ENCODE measurements at regions not wholly inside any gene's neighbourhood (a gene's known extent, or its start where the extent isn't known, plus 50 kb on each side); places are given as distances from the start of the nearest gene placed in this dataset.

DNA sequence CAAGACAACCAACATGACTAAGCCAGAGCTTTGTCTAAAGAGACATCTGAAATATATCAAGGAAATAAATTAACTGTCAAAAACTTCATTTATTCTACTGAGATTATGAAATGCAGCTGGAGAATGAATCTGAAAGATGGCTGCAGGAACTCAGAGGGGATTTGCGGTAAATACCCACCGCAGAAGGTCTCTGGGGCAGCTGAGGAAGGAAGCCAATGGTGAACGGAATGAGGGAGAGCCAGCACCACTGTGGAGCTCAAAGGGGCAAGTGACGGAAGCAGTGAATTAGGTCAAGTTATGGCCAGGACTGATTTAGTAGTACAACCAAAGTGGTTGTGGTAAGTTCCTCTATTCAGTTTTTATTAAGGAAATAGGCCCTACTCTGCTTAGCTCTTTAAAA, 215.3 kb upstream of the GLI3 start:
- no peaks in the 10 kb centered on the region for H3K36me3 ChIP-seq (ENCODE audit: control insufficient read depth, insufficient read depth, low read length)
- no peaks in the 10 kb centered on the region for H3K9me3 ChIP-seq (ENCODE audit: control insufficient read depth, insufficient read depth, low read length)
- no peaks in the 10 kb centered on the region for H3K4me1 ChIP-seq (ENCODE audit: control insufficient read depth, insufficient read depth, low read length)
- no peak overlapping the region for H3K9ac ChIP-seq (ENCODE audit: low read depth, low read length)
- H3K4me3 ChIP-seq (ENCODE audit: low read depth, low read length) = no peak overlapping the region
- no peaks in the 10 kb centered on the region for H3K27me3 ChIP-seq (ENCODE audit: control insufficient read depth, insufficient read depth, low read length)

DNA sequence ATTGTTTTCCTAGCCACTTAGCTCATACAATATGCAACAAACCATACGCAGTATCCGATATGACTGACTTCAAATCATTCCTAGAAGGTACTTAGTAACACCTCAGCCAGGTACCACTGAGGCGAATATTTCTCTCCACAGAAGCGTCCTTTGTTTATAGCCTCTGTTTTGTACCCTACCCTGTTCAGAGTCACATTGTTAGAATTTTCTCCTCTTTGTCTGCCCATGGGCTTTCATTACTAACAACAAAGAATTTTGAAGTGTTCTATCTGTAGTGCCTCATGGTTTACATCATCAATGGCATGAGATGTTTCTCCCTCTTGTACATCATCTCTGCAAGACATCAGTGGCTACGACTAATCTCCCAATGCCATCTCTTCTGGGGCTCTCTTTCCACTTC, 212.4 kb upstream of the GLI3 start:
- H3K9me3 ChIP-seq (ENCODE audit: control insufficient read depth, insufficient read depth, low read length) = no peaks in the 10 kb centered on the region
- H3K4me1 ChIP-seq (ENCODE audit: control insufficient read depth, insufficient read depth, low read length) = no peaks in the 10 kb centered on the region
- H3K9ac ChIP-seq (ENCODE audit: low read depth, low read length) = no peak overlapping the region
- H3K4me3 ChIP-seq (ENCODE audit: low read depth, low read length) = no peak overlapping the region
- no peaks in the 10 kb centered on the region for H3K36me3 ChIP-seq (ENCODE audit: control insufficient read depth, insufficient read depth, low read length)
- no peaks in the 10 kb centered on the region for H3K27me3 ChIP-seq (ENCODE audit: control insufficient read depth, insufficient read depth, low read length)

DNA sequence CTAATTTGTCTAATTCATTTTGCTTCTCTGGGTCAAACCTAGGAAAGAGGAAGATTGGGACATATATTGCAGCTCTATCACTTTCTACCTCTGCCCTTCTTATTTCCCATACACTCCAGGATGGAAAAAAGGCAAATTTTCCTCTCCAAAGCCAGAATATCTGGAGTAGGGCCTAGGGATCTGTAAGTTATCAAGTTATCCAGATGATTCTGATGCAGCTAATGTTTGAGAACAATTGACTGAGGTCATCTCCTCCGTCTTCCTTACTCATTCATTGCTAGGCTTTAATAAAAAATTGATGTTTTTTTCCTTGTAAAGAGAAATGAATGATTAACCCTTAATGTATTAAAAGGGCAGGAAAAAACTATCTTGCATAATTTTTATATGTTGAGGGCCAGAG, 211.9 kb upstream of the GLI3 start:
- no peaks in the 10 kb centered on the region for H3K36me3 ChIP-seq (ENCODE audit: control insufficient read depth, insufficient read depth, low read length)
- H3K4me1 ChIP-seq (ENCODE audit: control insufficient read depth, insufficient read depth, low read length) = no peaks in the 10 kb centered on the region
- no peak overlapping the region for H3K9ac ChIP-seq (ENCODE audit: low read depth, low read length)
- H3K27me3 ChIP-seq (ENCODE audit: control insufficient read depth, insufficient read depth, low read length) = no peaks in the 10 kb centered on the region
- H3K4me3 ChIP-seq (ENCODE audit: low read depth, low read length) = no peak overlapping the region
- no peaks in the 10 kb centered on the region for H3K9me3 ChIP-seq (ENCODE audit: control insufficient read depth, insufficient read depth, low read length)

DNA sequence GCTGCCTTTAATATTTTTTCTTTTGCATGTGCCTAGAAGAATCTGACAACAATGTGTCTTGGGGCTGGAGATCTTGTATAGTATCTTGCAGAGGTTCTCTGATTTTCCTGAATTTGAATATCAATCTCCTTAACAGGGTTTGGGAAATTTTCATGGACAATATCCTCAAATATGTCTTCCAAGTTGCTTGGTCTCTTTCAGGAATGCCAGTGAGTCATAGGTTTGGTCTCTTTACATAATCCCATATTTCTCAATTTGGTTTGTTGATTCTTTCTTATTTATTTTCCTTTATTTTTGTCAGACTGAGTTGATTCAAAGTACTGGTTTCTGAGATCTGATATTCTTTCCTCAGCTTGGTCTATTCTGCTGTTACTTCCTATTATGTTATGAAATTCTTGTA, 208.7 kb upstream of the GLI3 start:
- H3K9ac ChIP-seq (ENCODE audit: low read depth, low read length) = no peak overlapping the region

DNA sequence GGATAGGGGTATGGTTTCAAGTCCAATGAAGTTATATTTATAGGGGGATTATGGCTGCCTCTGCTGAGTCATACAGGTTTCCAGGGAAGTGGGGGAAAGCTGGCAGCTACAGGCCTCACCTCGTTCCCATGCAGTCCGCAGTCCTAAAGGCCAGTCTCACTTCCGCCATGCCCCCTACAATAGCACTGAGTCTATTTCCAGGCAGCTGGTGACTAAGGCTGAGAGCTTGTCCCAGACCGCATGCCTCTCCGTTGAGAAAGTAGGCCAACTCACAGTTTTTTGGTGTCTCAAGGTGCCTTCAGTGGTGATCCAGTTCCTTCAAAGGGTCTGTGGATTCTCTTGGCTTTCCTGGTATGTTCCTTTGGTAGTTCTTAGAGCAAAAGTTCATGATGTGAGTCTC, 203.9 kb upstream of the GLI3 start:
- Histone ChIP-seq H3K4me3 (ENCODE audit: low read depth, low read length) (no peak overlapping the region), H3K36me3 (ENCODE audit: control insufficient read depth, insufficient read depth, low read length) (no peaks in the 10 kb centered on the region), H3K27me3 (ENCODE audit: control insufficient read depth, insufficient read depth, low read length) (no peaks in the 10 kb centered on the region), H3K9ac (ENCODE audit: low read depth, low read length) (no peak overlapping the region), H3K9me3 (ENCODE audit: control insufficient read depth, insufficient read depth, low read length) (no peaks in the 10 kb centered on the region), H3K4me1 (ENCODE audit: control insufficient read depth, insufficient read depth, low read length) (no peaks in the 10 kb centered on the region)

More for the DNA sequence above, 208.7 kb upstream of the GLI3 start:
- H3K4me1 ChIP-seq (ENCODE audit: control insufficient read depth, insufficient read depth, low read length) = no peaks in the 10 kb centered on the region
- no peak overlapping the region for H3K4me3 ChIP-seq (ENCODE audit: low read depth, low read length)
- H3K9me3 ChIP-seq (ENCODE audit: control insufficient read depth, insufficient read depth, low read length) = no peaks in the 10 kb centered on the region
- no peaks in the 10 kb centered on the region for H3K36me3 ChIP-seq (ENCODE audit: control insufficient read depth, insufficient read depth, low read length)
- no peaks in the 10 kb centered on the region for H3K27me3 ChIP-seq (ENCODE audit: control insufficient read depth, insufficient read depth, low read length)

DNA sequence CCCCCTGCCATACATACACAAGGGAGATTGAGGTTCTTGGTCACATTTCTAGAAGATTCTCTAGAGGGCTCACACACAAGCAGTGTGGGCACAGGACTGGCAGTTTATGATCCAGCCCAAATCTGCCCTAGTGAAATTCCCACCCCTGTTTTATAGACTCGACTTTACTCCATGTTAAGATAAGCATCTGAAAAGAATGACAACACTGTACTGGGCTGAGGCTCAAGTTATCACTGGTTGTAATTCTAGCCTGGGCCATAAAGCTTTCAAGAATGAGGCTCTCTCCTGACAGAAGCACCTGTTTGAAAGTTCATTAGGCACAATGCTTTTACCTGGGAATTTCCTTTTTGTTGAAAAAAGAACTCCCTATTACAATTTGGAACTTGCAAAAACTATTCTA, 195.6 kb upstream of the GLI3 start:
- no peaks in the 10 kb centered on the region for H3K27me3 ChIP-seq (ENCODE audit: control insufficient read depth, insufficient read depth, low read length)
- H3K9ac ChIP-seq (ENCODE audit: low read depth, low read length) = no peak overlapping the region
- H3K4me1 ChIP-seq (ENCODE audit: control insufficient read depth, insufficient read depth, low read length) = no peaks in the 10 kb centered on the region
- no peaks in the 10 kb centered on the region for H3K9me3 ChIP-seq (ENCODE audit: control insufficient read depth, insufficient read depth, low read length)
- H3K4me3 ChIP-seq (ENCODE audit: low read depth, low read length) = no peak overlapping the region
- no peaks in the 10 kb centered on the region for H3K36me3 ChIP-seq (ENCODE audit: control insufficient read depth, insufficient read depth, low read length)

DNA sequence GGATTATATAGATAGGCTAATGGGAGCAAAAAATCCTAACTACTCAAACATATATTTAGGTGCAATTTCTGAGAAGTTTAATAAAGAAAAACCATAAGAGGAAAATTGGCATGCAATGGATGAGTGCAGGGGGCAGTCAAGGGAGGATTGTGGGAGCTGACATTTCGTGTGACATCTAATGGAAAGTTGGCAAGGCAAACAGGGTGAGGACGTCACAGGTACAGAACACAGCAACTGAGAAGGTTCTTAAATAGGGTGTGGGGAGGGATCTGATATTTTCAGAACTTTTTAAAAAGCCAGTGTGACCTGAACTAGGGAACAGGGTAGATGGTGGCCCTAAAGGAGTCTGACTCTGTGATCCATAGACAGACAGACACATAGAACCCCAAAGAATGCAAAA, 194.9 kb upstream of the GLI3 start:
- Histone ChIP-seq H3K9me3 (ENCODE audit: control insufficient read depth, insufficient read depth, low read length) (no peaks in the 10 kb centered on the region), H3K36me3 (ENCODE audit: control insufficient read depth, insufficient read depth, low read length) (no peaks in the 10 kb centered on the region), H3K4me1 (ENCODE audit: control insufficient read depth, insufficient read depth, low read length) (no peaks in the 10 kb centered on the region), H3K4me3 (ENCODE audit: low read depth, low read length) (no peak overlapping the region), H3K9ac (ENCODE audit: low read depth, low read length) (no peak overlapping the region), H3K27me3 (ENCODE audit: control insufficient read depth, insufficient read depth, low read length) (no peaks in the 10 kb centered on the region)

DNA sequence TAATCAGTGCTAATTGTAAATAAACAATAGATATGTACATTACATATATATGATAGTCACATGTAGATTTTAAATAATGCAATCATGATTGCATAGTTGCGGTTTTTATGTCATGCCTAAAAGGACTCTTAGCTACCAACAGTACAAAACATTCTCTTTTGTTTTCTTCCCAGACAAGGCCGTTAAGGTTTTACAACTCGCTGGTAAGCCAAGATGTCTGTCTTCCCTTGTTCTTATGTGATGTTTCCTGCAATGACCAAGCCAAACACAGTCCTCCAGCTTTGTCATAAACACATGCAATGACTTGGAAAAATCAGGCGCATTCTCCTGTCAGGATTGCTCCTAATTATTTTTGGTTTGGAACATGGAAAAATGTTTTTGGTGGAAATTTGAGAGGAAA, 192.3 kb upstream of the GLI3 start:
- no peaks in the 10 kb centered on the region for H3K27me3 ChIP-seq (ENCODE audit: control insufficient read depth, insufficient read depth, low read length)
- H3K4me1 ChIP-seq (ENCODE audit: control insufficient read depth, insufficient read depth, low read length) = no peaks in the 10 kb centered on the region
- H3K9ac ChIP-seq (ENCODE audit: low read depth, low read length) = no peak overlapping the region
- H3K9me3 ChIP-seq (ENCODE audit: control insufficient read depth, insufficient read depth, low read length) = no peaks in the 10 kb centered on the region
- H3K4me3 ChIP-seq (ENCODE audit: low read depth, low read length) = no peak overlapping the region
- H3K36me3 ChIP-seq (ENCODE audit: control insufficient read depth, insufficient read depth, low read length) = no peaks in the 10 kb centered on the region

DNA sequence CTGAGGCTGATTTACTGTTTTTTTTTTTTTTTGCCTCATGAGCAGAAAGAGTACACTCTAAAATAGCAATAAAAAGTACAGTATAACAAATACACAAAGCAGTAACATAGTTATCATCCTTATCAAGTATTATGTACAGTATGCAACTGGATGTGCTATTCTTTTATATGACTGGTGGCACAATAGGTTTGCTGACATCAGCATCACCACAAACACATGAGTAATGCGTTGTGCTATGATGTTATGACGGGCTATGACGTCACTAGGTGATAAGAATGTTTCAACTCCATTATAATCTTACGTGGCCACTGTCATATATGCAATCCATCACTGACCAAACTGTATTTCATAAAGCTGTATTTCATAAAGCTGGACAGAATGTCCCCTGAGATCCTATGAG, 189.2 kb upstream of the GLI3 start:
- Histone ChIP-seq H3K27me3 (ENCODE audit: control insufficient read depth, insufficient read depth, low read length) (no peaks in the 10 kb centered on the region), H3K36me3 (ENCODE audit: control insufficient read depth, insufficient read depth, low read length) (no peaks in the 10 kb centered on the region), H3K9ac (ENCODE audit: low read depth, low read length) (no peak overlapping the region), H3K9me3 (ENCODE audit: control insufficient read depth, insufficient read depth, low read length) (no peaks in the 10 kb centered on the region), H3K4me3 (ENCODE audit: low read depth, low read length) (no peak overlapping the region), H3K4me1 (ENCODE audit: control insufficient read depth, insufficient read depth, low read length) (no peaks in the 10 kb centered on the region)

DNA sequence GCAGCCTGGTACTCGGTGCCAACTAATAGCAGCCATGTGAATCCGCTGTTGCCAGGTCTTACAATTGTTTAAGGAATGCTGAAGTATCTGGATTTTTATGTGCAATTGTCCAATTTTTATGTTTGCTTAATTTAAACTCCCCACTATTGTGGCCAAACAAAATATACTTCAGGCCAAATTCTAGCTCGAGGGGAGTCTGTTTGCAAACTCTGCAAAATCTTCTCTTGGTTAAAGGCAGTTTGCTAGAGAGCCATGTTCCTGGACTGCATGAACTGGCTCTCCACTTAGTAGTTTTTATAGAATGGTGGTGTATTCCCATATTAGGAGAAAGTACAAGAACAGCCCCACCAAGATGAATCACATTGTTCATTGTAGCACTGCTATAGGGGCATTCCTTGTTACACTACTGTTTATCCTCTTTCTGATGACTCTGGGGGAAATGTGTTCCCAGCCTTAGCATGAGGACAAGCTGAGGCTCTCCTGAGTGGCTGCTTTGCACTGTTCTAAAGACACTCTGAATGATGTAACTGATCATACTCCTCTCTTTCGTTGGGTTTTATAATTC, 178.0 kb upstream of the GLI3 start:
- H3K4me1 ChIP-seq (ENCODE audit: control insufficient read depth, insufficient read depth, low read length) = no peaks in the 10 kb centered on the region
- no peaks in the 10 kb centered on the region for H3K27me3 ChIP-seq (ENCODE audit: control insufficient read depth, insufficient read depth, low read length)
- no peak overlapping the region for H3K4me3 ChIP-seq (ENCODE audit: low read depth, low read length)
- no peaks in the 10 kb centered on the region for H3K36me3 ChIP-seq (ENCODE audit: control insufficient read depth, insufficient read depth, low read length)
- no peaks in the 10 kb centered on the region for H3K9me3 ChIP-seq (ENCODE audit: control insufficient read depth, insufficient read depth, low read length)
- no peak overlapping the region for H3K9ac ChIP-seq (ENCODE audit: low read depth, low read length)

DNA sequence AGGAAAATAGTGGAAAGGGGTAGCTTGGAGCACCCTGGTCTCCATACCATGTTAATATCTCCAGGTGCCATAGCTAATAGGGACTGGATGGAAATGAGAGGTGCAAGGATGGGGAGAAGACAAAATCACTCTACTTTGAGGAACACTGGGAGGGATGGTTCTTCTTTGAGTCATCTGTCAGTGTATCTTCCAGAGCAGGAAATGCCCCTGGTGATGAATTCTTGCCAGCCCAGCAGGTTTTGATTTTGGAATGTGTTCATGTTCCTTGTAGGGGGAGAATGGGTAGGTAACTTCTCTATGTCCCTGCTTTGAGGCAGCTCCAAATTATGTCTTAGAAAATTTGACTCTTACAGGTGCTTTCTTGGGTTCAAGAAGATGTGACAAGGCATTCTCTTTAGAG, 177.0 kb upstream of the GLI3 start:
- no peak overlapping the region for H3K9ac ChIP-seq (ENCODE audit: low read depth, low read length)
- H3K9me3 ChIP-seq (ENCODE audit: control insufficient read depth, insufficient read depth, low read length) = no peaks in the 10 kb centered on the region
- no peaks in the 10 kb centered on the region for H3K27me3 ChIP-seq (ENCODE audit: control insufficient read depth, insufficient read depth, low read length)
- no peak overlapping the region for H3K4me3 ChIP-seq (ENCODE audit: low read depth, low read length)
- no peaks in the 10 kb centered on the region for H3K36me3 ChIP-seq (ENCODE audit: control insufficient read depth, insufficient read depth, low read length)
- no peaks in the 10 kb centered on the region for H3K4me1 ChIP-seq (ENCODE audit: control insufficient read depth, insufficient read depth, low read length)

DNA sequence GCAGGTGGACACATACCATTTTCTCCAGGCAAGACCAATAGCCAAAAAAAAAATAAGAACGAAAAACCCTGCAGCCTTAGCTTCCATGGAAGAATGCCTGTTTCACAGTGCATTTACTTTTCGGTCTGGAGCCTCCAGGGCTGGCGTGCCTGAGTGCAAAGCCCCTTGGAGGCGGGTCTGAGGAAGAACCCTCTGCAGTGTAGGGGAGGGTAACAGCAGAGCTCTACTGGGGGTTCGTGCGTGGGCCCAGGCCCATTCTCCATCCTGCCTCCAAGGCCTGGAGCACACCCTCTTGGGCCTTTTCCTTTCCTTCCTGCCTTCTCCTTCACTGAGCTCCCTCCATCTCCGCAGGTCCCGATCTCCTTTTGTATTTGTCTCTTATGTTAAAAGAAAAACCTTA, 172.3 kb upstream of the GLI3 start:
- no peaks in the 10 kb centered on the region for H3K9me3 ChIP-seq (ENCODE audit: control insufficient read depth, insufficient read depth, low read length)
- no peaks in the 10 kb centered on the region for H3K27me3 ChIP-seq (ENCODE audit: control insufficient read depth, insufficient read depth, low read length)
- no peaks in the 10 kb centered on the region for H3K4me1 ChIP-seq (ENCODE audit: control insufficient read depth, insufficient read depth, low read length)

DNA sequence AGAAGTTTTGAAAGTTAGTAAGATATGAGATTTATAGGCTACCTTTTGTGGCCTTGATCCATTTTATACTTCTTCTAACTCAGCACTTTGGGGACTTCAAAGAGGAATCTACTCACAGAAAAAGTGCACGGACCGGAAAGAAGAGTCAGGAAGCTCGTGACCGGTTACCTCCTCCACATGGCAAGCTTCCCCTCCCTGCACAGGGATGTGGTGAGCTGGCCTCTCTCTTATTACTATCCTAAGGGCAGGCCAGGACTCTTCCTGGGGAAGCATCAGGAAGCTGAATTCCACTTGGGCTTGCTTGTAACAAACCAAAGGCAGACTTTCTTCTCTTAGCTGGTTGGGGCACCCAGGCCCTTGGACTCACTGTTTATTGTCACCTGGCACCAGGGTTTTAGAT, 170.8 kb upstream of the GLI3 start:
- Histone ChIP-seq H3K27me3 (ENCODE audit: control insufficient read depth, insufficient read depth, low read length) (no peaks in the 10 kb centered on the region), H3K36me3 (ENCODE audit: control insufficient read depth, insufficient read depth, low read length) (no peaks in the 10 kb centered on the region), H3K4me1 (ENCODE audit: control insufficient read depth, insufficient read depth, low read length) (no peaks in the 10 kb centered on the region), H3K4me3 (ENCODE audit: low read depth, low read length) (no peak overlapping the region), H3K9ac (ENCODE audit: low read depth, low read length) (no peak overlapping the region), H3K9me3 (ENCODE audit: control insufficient read depth, insufficient read depth, low read length) (no peaks in the 10 kb centered on the region)

More for the DNA sequence above, 172.3 kb upstream of the GLI3 start:
- Histone ChIP-seq H3K36me3 (ENCODE audit: control insufficient read depth, insufficient read depth, low read length) (no peaks in the 10 kb centered on the region), H3K4me3 (ENCODE audit: low read depth, low read length) (no peak overlapping the region), H3K9ac (ENCODE audit: low read depth, low read length) (no peak overlapping the region)
